Thyroid gland (tissue), 4 donors: ENCODE measurements at regions not wholly inside any gene's neighbourhood (a gene's known extent, or its start where the extent isn't known, plus 50 kb on each side); places are given as distances from the start of the nearest gene placed in this dataset.

Experiments
- POLR2A ChIP-seq, 2 donors: fragments of 450-650 bp; IDR thresholded peaks; one replicate each; pipeline ENCODE4 v1.6.1; 2017; ENCODE audit warnings: antibody characterized with exemption in 2 of 2, mild to moderate bottlenecking in 2 of 2, moderate library complexity in 1 of 2
- TF ChIP-seq, protein P1 (sequence below), 6 experiments: fragments of 200-600 bp in 3 of 6; fragments of 450-650 bp in 3 of 6; sonication (generic) in 3 of 6; IDR thresholded peaks; one replicate each; pipeline ENCODE4 v1.5.1; 2016 to 2019; ENCODE audit warnings: antibody characterized with exemption in 6 of 6, mild to moderate bottlenecking in 2 of 6, inconsistent platforms in 1 of 6, moderate library complexity in 1 of 6

DNA sequence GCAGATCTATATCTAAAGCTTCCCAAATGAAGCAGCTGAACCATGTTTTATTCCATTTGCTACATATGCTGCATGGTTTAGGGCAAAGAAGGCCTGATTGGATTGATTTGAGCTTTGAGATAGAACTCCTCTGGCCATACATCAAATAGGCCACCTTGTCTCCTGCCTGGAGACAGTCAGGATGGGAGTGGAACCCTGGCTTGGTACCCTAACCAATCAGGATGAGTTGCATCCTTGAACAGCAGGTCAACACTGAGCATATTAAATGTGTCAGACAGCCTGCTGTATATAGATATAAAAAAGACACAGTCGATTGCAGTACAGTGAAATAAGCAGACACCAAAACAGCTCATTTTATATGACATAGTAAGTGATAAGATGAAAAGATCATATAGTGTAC, 291.7 kb downstream of the NUAK1 start:
- no peak for TF ChIP-seq POLR2A (IDR thresholded peaks at IDR 0.05)
- TF ChIP-seq, protein P1, sequence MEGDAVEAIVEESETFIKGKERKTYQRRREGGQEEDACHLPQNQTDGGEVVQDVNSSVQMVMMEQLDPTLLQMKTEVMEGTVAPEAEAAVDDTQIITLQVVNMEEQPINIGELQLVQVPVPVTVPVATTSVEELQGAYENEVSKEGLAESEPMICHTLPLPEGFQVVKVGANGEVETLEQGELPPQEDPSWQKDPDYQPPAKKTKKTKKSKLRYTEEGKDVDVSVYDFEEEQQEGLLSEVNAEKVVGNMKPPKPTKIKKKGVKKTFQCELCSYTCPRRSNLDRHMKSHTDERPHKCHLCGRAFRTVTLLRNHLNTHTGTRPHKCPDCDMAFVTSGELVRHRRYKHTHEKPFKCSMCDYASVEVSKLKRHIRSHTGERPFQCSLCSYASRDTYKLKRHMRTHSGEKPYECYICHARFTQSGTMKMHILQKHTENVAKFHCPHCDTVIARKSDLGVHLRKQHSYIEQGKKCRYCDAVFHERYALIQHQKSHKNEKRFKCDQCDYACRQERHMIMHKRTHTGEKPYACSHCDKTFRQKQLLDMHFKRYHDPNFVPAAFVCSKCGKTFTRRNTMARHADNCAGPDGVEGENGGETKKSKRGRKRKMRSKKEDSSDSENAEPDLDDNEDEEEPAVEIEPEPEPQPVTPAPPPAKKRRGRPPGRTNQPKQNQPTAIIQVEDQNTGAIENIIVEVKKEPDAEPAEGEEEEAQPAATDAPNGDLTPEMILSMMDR (IDR thresholded peaks at IDR 0.05) = no peak
